SK-N-SH (cell line): ENCODE measurements at regions not wholly inside any gene's neighbourhood (a gene's known extent, or its start where the extent isn't known, plus 50 kb on each side); places are given as distances from the start of the nearest gene placed in this dataset.

Experiments
- CTCF ChIA-PET: fragments of 300-600, 350-600 bp; formaldehyde crosslinking; extraction: SDS; loops from one replicate; lab custom pipeline; 2021; lab: Yijun Ruan, JAX
- POLR2A ChIA-PET: fragments of 350-600 bp; sonication (Branson Sonifier 250); formaldehyde crosslinking; extraction: SDS; loops from one replicate; lab custom pipeline; 2020; ENCODE audit warnings: antibody characterized with exemption, inconsistent platforms; lab: Yijun Ruan, JAX
- DNase-seq: peaks from one replicate; pipeline ENCODE4 v3.0.0; 2012
- H2AFZ ChIP-seq: fragments of 200-600 bp; sonication (generic); 2 replicates; pipeline ENCODE4 v1.8.1; 2016; ENCODE audit warnings: antibody characterized with exemption, mild to moderate bottlenecking, low read depth
- H3F3A ChIP-seq: fragments of 200-600 bp; sonication (generic); replicated peaks from 2 replicates; pipeline ENCODE3; 2016; ENCODE audit warnings: antibody characterized with exemption, mild to moderate bottlenecking; ENCODE audit not compliant: insufficient read depth
- H3K27ac ChIP-seq, 2 experiments: fragments of 200-500 bp in 1 of 2; fragments of 200-600 bp in 1 of 2; sonication (Bioruptor generic) in 1 of 2; sonication (generic), shearing (Covaris generic) in 1 of 2; 2 replicates each; pipeline versions ENCODE4 v1.5.1 to v1.6.1; 2014 to 2016; ENCODE audit warnings: low read depth in 2 of 2, inconsistent platforms in 1 of 2, low read length in 1 of 2, mild to moderate bottlenecking in 1 of 2, mixed read lengths in 1 of 2
- H3K27me3 ChIP-seq: fragments of 200-600 bp; sonication (generic), shearing (Covaris generic); 2 replicates; pipeline ENCODE4 v1.6.1; 2016; ENCODE audit warnings: mixed run types; ENCODE audit not compliant: insufficient read depth
- H3K36me3 ChIP-seq, 2 experiments: fragments of 200-500 bp in 1 of 2; fragments of 200-600 bp in 1 of 2; sonication (Bioruptor generic) in 1 of 2; sonication (generic) in 1 of 2; replicated peaks in 1 of 2; 2 replicates each; pipeline versions ENCODE3 to v1.5.1; 2014 to 2016; ENCODE audit warnings: low read length in 1 of 2, mild to moderate bottlenecking in 1 of 2; ENCODE audit not compliant: insufficient read depth in 2 of 2, control insufficient read depth in 1 of 2
- H3K4me1 ChIP-seq, 2 experiments: fragments of 200-500 bp in 1 of 2; fragments of 200-600 bp in 1 of 2; sonication (Bioruptor generic) in 1 of 2; sonication (generic), shearing (Covaris generic) in 1 of 2; 2 replicates each; pipeline versions ENCODE4 v1.5.1 to v1.6.1; 2014 to 2016; ENCODE audit warnings: low read depth in 1 of 2, low read length in 1 of 2, mixed run types in 1 of 2; ENCODE audit not compliant: insufficient read depth in 2 of 2, control insufficient read depth in 1 of 2
- H3K4me2 ChIP-seq: fragments of 200-600 bp; sonication (generic), shearing (Covaris generic); 2 replicates; pipeline ENCODE4 v1.6.1; 2017; ENCODE audit warnings: mixed run types
- H3K4me3 ChIP-seq, 2 experiments: fragments of 200-500 bp in 1 of 2; fragments of 200-600 bp in 1 of 2; sonication (Bioruptor generic) in 1 of 2; sonication (generic), shearing (Covaris generic) in 1 of 2; 2 replicates each; pipeline versions ENCODE4 v1.5.1 to v1.8.1; 2014 to 2016; ENCODE audit warnings: low read depth in 2 of 2, inconsistent platforms in 1 of 2, low read length in 1 of 2, mild to moderate bottlenecking in 1 of 2, mixed read lengths in 1 of 2, moderate library complexity in 1 of 2
- H3K79me2 ChIP-seq: fragments of 200-600 bp; sonication (generic); 2 replicates; pipeline ENCODE4 v1.8.1; 2017; ENCODE audit warnings: mild to moderate bottlenecking; ENCODE audit not compliant: insufficient read depth
- H3K9ac ChIP-seq: fragments of 200-600 bp; sonication (generic); 2 replicates; pipeline ENCODE4 v1.6.1; 2017; ENCODE audit warnings: mixed run types
- H3K9me2 ChIP-seq: fragments of 200-600 bp; sonication (generic); 2 replicates; pipeline ENCODE4 v1.6.1; 2017; ENCODE audit warnings: mixed run types
- H3K9me3 ChIP-seq: fragments of 200-600 bp; sonication (generic); 2 replicates; pipeline ENCODE4 v1.6.1; 2017; ENCODE audit warnings: mixed run types, mild to moderate bottlenecking, moderate library complexity
- H4K20me1 ChIP-seq: fragments of 200-600 bp; sonication (generic); 2 replicates; pipeline ENCODE4 v1.6.1; 2017; ENCODE audit warnings: mild to moderate bottlenecking, mixed run types; ENCODE audit not compliant: insufficient read depth
- EP300 ChIP-seq, 2 experiments: IDR thresholded peaks; 2 replicates each; pipeline versions ENCODE4 v1.4.0 to v1.6.1; 2012; ENCODE audit warnings: borderline replicate concordance in 1 of 2, low read depth in 1 of 2, low read length in 1 of 2
- EZH2phosphoT487 ChIP-seq: fragments of 200-600 bp; sonication (generic); IDR thresholded peaks from 2 replicates; pipeline ENCODE4 v1.6.1; 2017; ENCODE audit warnings: low read depth, mixed run types, mild to moderate bottlenecking, antibody characterized with exemption, moderate library complexity, borderline replicate concordance
- FOSL2 ChIP-seq: IDR thresholded peaks from 2 replicates; pipeline ENCODE4 v1.4.0; 2012; ENCODE audit warnings: low read depth, mild to moderate bottlenecking, moderate library complexity, borderline replicate concordance
- FOXJ3 ChIP-seq: sonication (generic); formaldehyde crosslinking; IDR thresholded peaks from 2 replicates; pipeline ENCODE4 v1.5.1; 2020; ENCODE audit warnings: mild to moderate bottlenecking, missing genetic modification reagents
- JUND ChIP-seq: IDR thresholded peaks from 2 replicates; pipeline ENCODE4 v1.4.0; 2012
- MAX ChIP-seq: IDR thresholded peaks from 2 replicates; pipeline ENCODE4 v1.4.0; 2012; ENCODE audit warnings: low read depth
- MXI1 ChIP-seq: IDR thresholded peaks from 2 replicates; pipeline ENCODE4 v1.6.1; 2012; ENCODE audit warnings: mild to moderate bottlenecking, low read depth, low read length, improper control_type of control experiment
- RCOR1 ChIP-seq: fragments of 150-350 bp; IDR thresholded peaks from 2 replicates; pipeline ENCODE4 v1.6.1; 2017; ENCODE audit warnings: antibody characterized with exemption, low read length
- REST ChIP-seq: IDR thresholded peaks from 2 replicates; pipeline ENCODE4 v1.6.1; 2012; ENCODE audit warnings: mild to moderate bottlenecking, low read depth, low read length, moderate library complexity
- RFX5 ChIP-seq: IDR thresholded peaks from 2 replicates; pipeline ENCODE4 v1.6.1; 2012; ENCODE audit warnings: mild to moderate bottlenecking, improper control_type of control experiment, low read length
- RXRA ChIP-seq: IDR thresholded peaks from 2 replicates; pipeline ENCODE4 v1.4.0; 2012; ENCODE audit warnings: low read depth, mild to moderate bottlenecking, borderline replicate concordance
- SIN3A ChIP-seq: IDR thresholded peaks from 2 replicates; pipeline ENCODE4 v1.6.1; 2012; ENCODE audit warnings: low read depth, mild to moderate bottlenecking, low read length, moderate library complexity, borderline replicate concordance
- TAF1 ChIP-seq: IDR thresholded peaks from 2 replicates; pipeline ENCODE4 v1.6.1; 2012; ENCODE audit warnings: low read depth, mild to moderate bottlenecking, low read length, moderate library complexity, borderline replicate concordance
- TCF12 ChIP-seq: IDR thresholded peaks from 2 replicates; pipeline ENCODE4 v1.4.0; 2012
- TEAD4 ChIP-seq: IDR thresholded peaks from 2 replicates; pipeline ENCODE4 v1.4.0; 2012; ENCODE audit warnings: mild to moderate bottlenecking, borderline replicate concordance; ENCODE audit not compliant: insufficient read depth
- WGBS: methylation state at CpG from one replicate; pipeline ENCODE4 v1.1.6; 2017; ENCODE audit warnings: low lambda C conversion rate; 5-methylcytosine and 5-hydroxymethylcytosine counted together
- TF ChIP-seq, protein P1 (sequence below): IDR thresholded peaks from 2 replicates; pipeline ENCODE4 v1.4.0; 2012; ENCODE audit warnings: low read depth, borderline replicate concordance
- TF ChIP-seq, protein P2 (sequence below): fragments of 150-350 bp; IDR thresholded peaks from 2 replicates; pipeline ENCODE4 v1.6.1; 2017; ENCODE audit warnings: antibody characterized with exemption, low read length, low read depth, borderline replicate concordance

- Histone ChIP-seq H3K36me3 (no peaks in the 10 kb centered on the region), H4K20me1 (no peaks in the 10 kb centered on the region), H3K9me2 (no peaks in the 10 kb centered on the region), H3K27me3 (no peaks in the 10 kb centered on the region), H3K9ac (no peak overlapping the region), H3K9me3 (no peaks in the 10 kb centered on the region), H2AFZ (no peak overlapping the region; the same call in 1 of the 2 replicates), H3K27ac (peak overlapping the region in 1 of 2 experiments; percentile 35; a peak in 2 of 4 replicates), H3K79me2 (no peaks in the 10 kb centered on the region), H3K4me2 (peak overlapping the region; percentile 42; the same call in 1 of the 2 replicates), H3K4me3 (no peak overlapping the region), H3K4me1 (no peaks in the 10 kb centered on the region), H3F3A (peaks cover 6% of the 10 kb centered on the region)
- POLR2A ChIA-PET, result no interaction called here
- CTCF ChIA-PET, result interaction anchor here (1.0 to 1.4 kb wide), 2 partner anchors 24 to 37 kb away, joined by 3 read pairs; no protein-coding TSS in a partner anchor
- whole genome bisulfite sequencing, result 65% methylated on average over 1 of the region's 1 CpG
- TF ChIP-seq REST (no peak), FOSL2 (0 out of 2 replicates have a peak, but pooled peaks have one; percentile 10), TCF12 (0 out of 2 replicates have a peak, but pooled peaks have one; percentile 9)
- DNase-seq, result no peak
These were observed 147.4 kb downstream of the ACTBL2 start for GRCh38 chr5:57335092-57335660.

- WGBS, result 69% methylated on average over 1 of the region's 1 CpG
- Histone ChIP-seq H3K27me3 (no peaks in the 10 kb centered on the region), H3K4me1 (no peaks in the 10 kb centered on the region), H3K4me3 (no peak overlapping the region), H3K9me3 (no peaks in the 10 kb centered on the region), H2AFZ (no peak overlapping the region), H4K20me1 (no peaks in the 10 kb centered on the region), H3K27ac (no peak overlapping the region), H3K9me2 (no peaks in the 10 kb centered on the region), H3K79me2 (no peaks in the 10 kb centered on the region), H3K4me2 (no peak overlapping the region), H3K9ac (no peak overlapping the region), H3F3A (peaks cover 6% of the 10 kb centered on the region), H3K36me3 (no peaks in the 10 kb centered on the region)
- no peak for DNase-seq
- POLR2A ChIA-PET, result no interaction called here
- CTCF ChIA-PET, result interaction anchor here (1.0 to 1.4 kb wide), 2 partner anchors 25 to 36 kb away, joined by 3 read pairs; no protein-coding TSS in a partner anchor
- TF ChIP-seq FOXJ3 (CRISPR knock-in tag), result no peak
- TF ChIP-seq, protein P1, sequence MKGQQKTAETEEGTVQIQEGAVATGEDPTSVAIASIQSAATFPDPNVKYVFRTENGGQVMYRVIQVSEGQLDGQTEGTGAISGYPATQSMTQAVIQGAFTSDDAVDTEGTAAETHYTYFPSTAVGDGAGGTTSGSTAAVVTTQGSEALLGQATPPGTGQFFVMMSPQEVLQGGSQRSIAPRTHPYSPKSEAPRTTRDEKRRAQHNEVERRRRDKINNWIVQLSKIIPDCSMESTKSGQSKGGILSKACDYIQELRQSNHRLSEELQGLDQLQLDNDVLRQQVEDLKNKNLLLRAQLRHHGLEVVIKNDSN, result no peak
- no peak for TF ChIP-seq MXI1
- no peak for TF ChIP-seq FOSL2
- TF ChIP-seq, protein P2, sequence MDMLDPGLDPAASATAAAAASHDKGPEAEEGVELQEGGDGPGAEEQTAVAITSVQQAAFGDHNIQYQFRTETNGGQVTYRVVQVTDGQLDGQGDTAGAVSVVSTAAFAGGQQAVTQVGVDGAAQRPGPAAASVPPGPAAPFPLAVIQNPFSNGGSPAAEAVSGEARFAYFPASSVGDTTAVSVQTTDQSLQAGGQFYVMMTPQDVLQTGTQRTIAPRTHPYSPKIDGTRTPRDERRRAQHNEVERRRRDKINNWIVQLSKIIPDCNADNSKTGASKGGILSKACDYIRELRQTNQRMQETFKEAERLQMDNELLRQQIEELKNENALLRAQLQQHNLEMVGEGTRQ, result no peak
- TF ChIP-seq TAF1, result no peak
- no peak for TF ChIP-seq RFX5
- no peak for TF ChIP-seq RCOR1
- no peak for TF ChIP-seq RXRA
- TF ChIP-seq JUND, result no peak
- TF ChIP-seq SIN3A, result no peak
- no peak for TF ChIP-seq EP300 (IDR thresholded peaks at IDR 0.05; ENCODE audit: borderline replicate concordance in 1 of 2, low read depth in 1 of 2, low read length in 1 of 2)
- no peak for TF ChIP-seq REST
- no peak for TF ChIP-seq TEAD4
- no peak for TF ChIP-seq EZH2phosphoT487
- TF ChIP-seq MAX, result no peak
These were observed 148.1 kb downstream of the ACTBL2 start for GRCh38 chr5:57334475-57334874.
